ENCODE measurements at regions not wholly inside any gene's neighbourhood (a gene's known extent, or its start where the extent isn't known, plus 50 kb on each side); places are given as distances from the start of the nearest gene placed in this dataset.
"Not testable (repeated sequence)": the region's sequence is repeated elsewhere in the genome, so short reads cannot be mapped to it uniquely, and the experiment has no call there.

GRCh38 chr20:63145156-63145555 is 70.8 kb downstream of the YTHDF1 start:
- Mint-ChIP-seq H3K27ac (no peak overlapping the region), H3K27me3 (ENCODE audit: low read depth in 3 of 3) (peaks cover 6 to 23% (median 13%) of the 10 kb centered on the region in 3 donors), H3K36me3 (peaks cover 0 to 6% (median 0%) of the 10 kb centered on the region in 3 donors), H3K4me3 (no peak overlapping the region), H3K4me1 (no peaks in the 10 kb centered on the region), H3K9me3 (peaks cover 0 to 14% (median 11%) of the 10 kb centered on the region in 6 donors)
- DNase-seq, result no peak

DNA sequence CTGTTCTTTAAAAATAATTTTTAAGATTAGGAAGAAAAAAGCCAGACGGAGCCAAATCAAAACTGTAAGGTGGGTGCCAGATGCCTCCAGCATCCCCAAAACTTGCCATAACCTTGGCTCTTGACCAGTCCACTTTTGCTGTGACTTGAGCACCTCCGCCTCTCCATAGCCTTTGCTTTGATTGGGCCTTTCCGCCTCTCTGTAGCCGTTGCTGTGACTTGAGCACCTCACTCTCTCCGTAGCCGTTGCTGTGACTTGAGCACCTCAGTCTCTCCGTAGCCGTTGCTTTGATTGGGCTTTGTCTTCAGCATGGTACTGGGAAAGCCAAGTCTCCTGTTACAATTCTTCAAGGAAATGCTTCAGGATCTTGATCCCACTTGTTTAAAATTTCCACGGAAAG is 73.0 kb downstream of the YTHDF1 start:
- H3K36me3 Mint-ChIP-seq, result peaks cover 0 to 4% (median 0%) of the 10 kb centered on the region in 3 donors
- no peaks in the 10 kb centered on the region for H3K4me1 Mint-ChIP-seq
- H3K27me3 Mint-ChIP-seq (ENCODE audit: low read depth in 3 of 3), result peaks cover 3 to 22% (median 7%) of the 10 kb centered on the region in 3 donors
- no peak overlapping the region for H3K4me3 Mint-ChIP-seq
- no peak for DNase-seq
- H3K27ac Mint-ChIP-seq, result no peak overlapping the region
- peaks cover 0 to 8% (median 3%) of the 10 kb centered on the region in 6 donors for H3K9me3 Mint-ChIP-seq

DNA sequence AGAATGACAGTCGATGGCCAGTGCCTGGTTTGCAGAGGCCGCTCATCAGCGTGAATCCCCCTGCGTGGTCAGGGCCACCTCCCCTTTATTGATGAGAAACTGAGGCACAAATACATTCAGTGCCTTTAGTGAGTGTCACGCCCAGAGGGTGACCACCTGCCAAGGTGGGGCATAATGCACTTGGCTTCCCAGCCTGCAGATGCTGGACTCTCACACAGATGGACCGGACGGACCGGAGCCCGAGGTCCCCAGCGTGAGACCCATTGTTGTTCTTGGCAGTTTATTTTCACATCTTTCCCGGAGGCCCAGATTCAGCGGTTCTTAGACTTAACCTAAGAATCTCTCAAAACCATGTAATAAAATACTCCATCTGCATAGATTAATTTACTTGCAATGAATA is 74.4 kb downstream of the YTHDF1 start:
- no peaks in the 10 kb centered on the region for H3K4me1 Mint-ChIP-seq
- no peak overlapping the region for H3K4me3 Mint-ChIP-seq
- H3K27me3 Mint-ChIP-seq (ENCODE audit: low read depth in 3 of 3), result peaks cover 4 to 13% (median 7%) of the 10 kb centered on the region in 3 donors
- no peaks in the 10 kb centered on the region for H3K36me3 Mint-ChIP-seq
- no peak for DNase-seq
- no peaks in the 10 kb centered on the region for H3K9me3 Mint-ChIP-seq
- H3K27ac Mint-ChIP-seq, result no peak overlapping the region

DNA sequence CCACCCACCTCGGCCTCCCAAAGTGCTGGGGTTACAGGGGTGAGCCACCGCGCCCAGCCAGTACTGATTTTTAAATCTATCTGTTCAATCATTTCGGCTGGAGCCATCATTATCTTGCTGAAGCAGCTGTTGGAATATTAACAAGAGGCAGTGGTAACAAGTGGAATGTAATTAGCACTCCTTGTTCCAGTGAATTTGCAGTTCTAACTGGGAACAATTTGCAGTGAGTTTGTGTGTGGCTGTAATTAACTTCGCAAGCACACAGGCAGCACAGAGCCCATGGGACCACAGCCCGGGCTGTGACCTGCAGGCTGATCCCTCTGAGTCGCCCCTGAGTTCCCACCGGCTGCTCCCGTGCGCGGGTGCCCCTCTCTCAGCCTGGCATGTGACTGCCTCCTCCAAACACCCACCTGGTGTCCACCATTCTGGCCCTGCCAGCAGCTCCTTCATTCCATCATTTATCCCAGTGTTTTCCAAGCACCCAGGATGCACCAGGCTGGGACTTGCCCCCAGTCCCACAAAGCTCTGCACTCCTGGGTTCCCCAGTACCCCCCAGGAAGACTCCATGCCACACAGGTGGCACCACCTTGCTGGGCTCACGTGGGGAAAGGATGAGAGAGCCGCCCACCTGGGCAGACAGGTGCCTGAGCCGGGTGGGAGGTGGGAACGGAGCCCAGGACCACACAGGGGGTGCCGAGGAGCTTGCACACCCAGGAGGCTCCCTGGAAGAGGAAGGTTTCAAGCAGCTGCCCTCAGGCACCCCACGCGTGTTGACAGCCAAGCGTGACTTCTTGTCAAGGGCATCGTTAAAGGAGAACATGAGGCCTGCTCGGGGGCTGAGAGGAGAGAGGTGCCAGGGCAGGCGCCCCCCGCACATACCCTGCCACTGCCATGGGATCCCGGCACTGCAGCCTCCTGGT is 75.2 kb downstream of the YTHDF1 start:
- Mint-ChIP-seq H3K27me3 (ENCODE audit: low read depth in 3 of 3) (peaks cover 4 to 12% (median 7%) of the 10 kb centered on the region in 3 donors), H3K4me1 (no peaks in the 10 kb centered on the region), H3K27ac (no peak overlapping the region), H3K9me3 (no peaks in the 10 kb centered on the region), H3K4me3 (no peak overlapping the region), H3K36me3 (no peaks in the 10 kb centered on the region)
- no peak for DNase-seq

DNA sequence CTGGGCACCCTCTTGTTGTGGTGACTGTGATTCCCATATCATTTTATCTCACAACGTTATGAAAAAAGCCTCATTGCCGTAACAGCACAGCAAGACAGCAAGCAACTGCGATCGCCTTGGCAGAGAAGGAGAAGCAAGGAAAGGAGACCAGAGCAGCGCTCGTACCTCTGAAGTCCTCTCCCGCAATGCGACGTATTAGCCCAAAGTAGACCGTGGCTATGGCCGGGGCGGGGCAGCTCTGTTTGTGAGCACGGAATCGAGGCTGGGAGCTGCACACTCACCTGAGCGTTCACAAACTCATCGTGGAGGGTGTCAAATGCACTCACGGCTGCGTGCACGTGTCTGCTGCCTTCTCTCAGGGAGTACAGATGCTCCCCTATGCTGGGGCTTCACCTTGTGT is 76.1 kb downstream of the YTHDF1 start:
- no peaks in the 10 kb centered on the region for H3K36me3 Mint-ChIP-seq
- H3K27ac Mint-ChIP-seq, result no peak overlapping the region

GRCh38 chr20:63139356-63139755 is 76.6 kb downstream of the YTHDF1 start:
- H3K36me3 Mint-ChIP-seq, result no peaks in the 10 kb centered on the region
- no peak overlapping the region for H3K4me3 Mint-ChIP-seq
- no peak for DNase-seq
- no peak overlapping the region for H3K27ac Mint-ChIP-seq
- H3K9me3 Mint-ChIP-seq, result no peaks in the 10 kb centered on the region
- H3K4me1 Mint-ChIP-seq, result no peaks in the 10 kb centered on the region
- H3K27me3 Mint-ChIP-seq (ENCODE audit: low read depth in 3 of 3), result peaks cover 3 to 12% (median 7%) of the 10 kb centered on the region in 3 donors

More for the DNA sequence above, 76.1 kb downstream of the YTHDF1 start:
- H3K4me3 Mint-ChIP-seq, result no peak overlapping the region
- peaks cover 3 to 12% (median 7%) of the 10 kb centered on the region in 3 donors for H3K27me3 Mint-ChIP-seq (ENCODE audit: low read depth in 3 of 3)
- no peaks in the 10 kb centered on the region for H3K9me3 Mint-ChIP-seq
- H3K4me1 Mint-ChIP-seq, result no peaks in the 10 kb centered on the region
- DNase-seq, result no peak

DNA sequence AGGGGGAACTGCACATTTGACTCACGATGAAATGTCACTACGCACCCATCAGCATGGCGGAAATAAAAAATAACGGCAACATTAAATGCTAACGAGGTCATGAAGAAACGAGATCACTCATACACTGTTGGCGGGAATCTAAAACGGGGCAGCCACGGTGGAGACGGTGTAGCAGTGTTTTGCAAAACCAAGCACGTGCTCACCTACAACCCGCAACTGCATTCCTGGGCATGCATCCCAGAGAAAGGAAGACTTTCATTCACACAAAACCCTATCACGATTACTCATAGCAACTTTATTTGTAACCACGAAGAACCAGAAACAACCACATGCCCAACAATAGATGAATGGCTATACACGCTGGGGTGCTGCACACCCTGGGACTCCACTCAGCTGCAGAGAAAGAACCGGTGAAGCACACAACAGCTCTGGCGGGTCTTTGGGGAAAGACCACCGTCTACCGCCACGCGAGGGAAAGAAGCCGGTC is 77.0 kb downstream of the YTHDF1 start:
- no peak overlapping the region for H3K4me3 Mint-ChIP-seq
- no peaks in the 10 kb centered on the region for H3K36me3 Mint-ChIP-seq
- H3K9me3 Mint-ChIP-seq, result no peaks in the 10 kb centered on the region
- no peak overlapping the region for H3K27ac Mint-ChIP-seq
- no peak for DNase-seq
- H3K4me1 Mint-ChIP-seq, result no peaks in the 10 kb centered on the region
- H3K27me3 Mint-ChIP-seq (ENCODE audit: low read depth in 3 of 3), result peaks cover 3 to 8% (median 7%) of the 10 kb centered on the region in 3 donors

GRCh38 chr20:63137851-63138415 is 78.0 kb downstream of the YTHDF1 start:
- Mint-ChIP-seq H3K4me3 (no peak overlapping the region), H3K4me1 (no peaks in the 10 kb centered on the region), H3K9me3 (no peaks in the 10 kb centered on the region), H3K27ac (no peak overlapping the region), H3K36me3 (no peaks in the 10 kb centered on the region), H3K27me3 (ENCODE audit: low read depth in 3 of 3) (peaks cover 3 to 8% (median 7%) of the 10 kb centered on the region in 3 donors)
- no peak for DNase-seq

- DNase-seq, result no peak
- no peaks in the 10 kb centered on the region for H3K9me3 Mint-ChIP-seq
- H3K27ac Mint-ChIP-seq, result no peak overlapping the region
- peaks cover 0 to 7% (median 6%) of the 10 kb centered on the region in 3 donors for H3K27me3 Mint-ChIP-seq (ENCODE audit: low read depth in 3 of 3)
- H3K4me1 Mint-ChIP-seq, result no peaks in the 10 kb centered on the region
- no peaks in the 10 kb centered on the region for H3K36me3 Mint-ChIP-seq
- H3K4me3 Mint-ChIP-seq, result no peak overlapping the region
These were observed 79.6 kb downstream of the YTHDF1 start for GRCh38 chr20:63136296-63136695.

GRCh38 chr20:63135411-63135810 is 80.5 kb downstream of the YTHDF1 start:
- peak in 1 of 3 donors; percentile 6 for DNase-seq
- no peak overlapping the region for H3K4me3 Mint-ChIP-seq
- H3K27ac Mint-ChIP-seq, result no peak overlapping the region
- H3K9me3 Mint-ChIP-seq, result no peaks in the 10 kb centered on the region
- no peaks in the 10 kb centered on the region for H3K36me3 Mint-ChIP-seq
- peaks cover 0 to 6% (median 6%) of the 10 kb centered on the region in 3 donors for H3K27me3 Mint-ChIP-seq (ENCODE audit: low read depth in 3 of 3)
- H3K4me1 Mint-ChIP-seq, result no peaks in the 10 kb centered on the region

- H3K36me3 Mint-ChIP-seq; DNase-seq; H3K9me3 Mint-ChIP-seq; H3K27me3 Mint-ChIP-seq (ENCODE audit: low read depth in 3 of 3); H3K27ac Mint-ChIP-seq; H3K4me3 Mint-ChIP-seq; H3K4me1 Mint-ChIP-seq: not testable (repeated sequence)
These were observed 81.1 kb downstream of the YTHDF1 start for GRCh38 chr20:63134711-63135361.

GRCh38 chr20:63134201-63134612 is 81.7 kb downstream of the YTHDF1 start:
- no peaks in the 10 kb centered on the region for H3K36me3 Mint-ChIP-seq
- no peak for DNase-seq
- no peak overlapping the region for H3K27ac Mint-ChIP-seq
- H3K9me3 Mint-ChIP-seq, result no peaks in the 10 kb centered on the region
- no peaks in the 10 kb centered on the region for H3K4me1 Mint-ChIP-seq
- no peak overlapping the region for H3K4me3 Mint-ChIP-seq
- peaks cover 2 to 8% (median 5%) of the 10 kb centered on the region in 3 donors for H3K27me3 Mint-ChIP-seq (ENCODE audit: low read depth in 3 of 3)

- no peak for DNase-seq
- Mint-ChIP-seq H3K27me3 (ENCODE audit: low read depth in 3 of 3) (peaks cover 2 to 9% (median 5%) of the 10 kb centered on the region in 3 donors), H3K36me3 (no peaks in the 10 kb centered on the region), H3K4me3 (no peak overlapping the region), H3K4me1 (no peaks in the 10 kb centered on the region), H3K9me3 (no peaks in the 10 kb centered on the region), H3K27ac (no peak overlapping the region)
These were observed 82.3 kb downstream of the YTHDF1 start for GRCh38 chr20:63133481-63134091.

Data from immature natural killer cell (primary cell).